OCI-LY3 (cell line): ENCODE measurements at regions not wholly inside any gene's neighbourhood (a gene's known extent, or its start where the extent isn't known, plus 50 kb on each side); places are given as distances from the start of the nearest gene placed in this dataset.

ENCODE experiments used
- H2AFZ ChIP-seq: fragments of 200-600, 300-600 bp; shearing (Covaris generic); 2 replicates; pipeline ENCODE4 v1.6.0; 2014; ENCODE audit warnings: antibody characterized with exemption, low read depth, low read length
- H3K27ac ChIP-seq: fragments of 200-600, 300-600 bp; sonication (generic); 2 replicates; pipeline ENCODE4 v1.5.1; 2014; ENCODE audit warnings: mild to moderate bottlenecking, low read length, moderate library complexity, mixed read lengths
- H3K27me3 ChIP-seq: fragments of 200-600, 300-600 bp; sonication (generic); 2 replicates; pipeline ENCODE4 v1.6.1; 2014; ENCODE audit warnings: low read depth, low read length, mixed read lengths
- H3K36me3 ChIP-seq: fragments of 200-600, 300-600 bp; sonication (generic); replicated peaks from 2 replicates; pipeline ENCODE3; 2014; ENCODE audit warnings: low read depth, low read length, mixed read lengths
- H3K4me1 ChIP-seq: fragments of 300-600, 200-600 bp; sonication (generic); 2 replicates; pipeline ENCODE4 v1.6.1; 2014; ENCODE audit warnings: low read length, mixed read lengths
- H3K4me2 ChIP-seq: fragments of 200-600, 300-600 bp; sonication (generic); 2 replicates; pipeline ENCODE4 v1.6.1; 2014; ENCODE audit warnings: low read length, mixed read lengths
- H3K4me3 ChIP-seq: fragments of 300-600, 200-600 bp; sonication (generic); 2 replicates; pipeline ENCODE4 v1.5.1; 2014; ENCODE audit warnings: antibody characterized with exemption, mild to moderate bottlenecking, low read length, moderate library complexity
- H3K79me2 ChIP-seq: fragments of 300-600, 200-600 bp; shearing (Covaris generic); 2 replicates; pipeline ENCODE4 v1.6.1; 2014; ENCODE audit warnings: mild to moderate bottlenecking, low read length, mixed read lengths
- H3K9ac ChIP-seq: fragments of 300-600, 200-600 bp; shearing (Covaris generic); 2 replicates; pipeline ENCODE4 v1.6.0; 2014; ENCODE audit warnings: mild to moderate bottlenecking, low read length, moderate library complexity
- H3K9me3 ChIP-seq: fragments of 200-600, 300-600 bp; shearing (Covaris generic); 2 replicates; pipeline ENCODE4 v1.6.1; 2014; ENCODE audit warnings: low read length, mixed read lengths; ENCODE audit not compliant: insufficient read depth
- H4K20me1 ChIP-seq: fragments of 200-600, 300-600 bp; sonication (generic); 2 replicates; pipeline ENCODE4 v1.6.1; 2016; ENCODE audit warnings: low read length, mixed read lengths; ENCODE audit not compliant: insufficient read depth
- CTCF ChIP-seq: fragments of 200-600, 300-600 bp; sonication (generic); IDR thresholded peaks from 2 replicates; pipeline ENCODE4 v1.5.1; 2014; ENCODE audit warnings: antibody characterized with exemption, low read length, low read depth
- EZH2phosphoT487 ChIP-seq: fragments of 200-600 bp; shearing (Covaris generic); IDR thresholded peaks from 2 replicates; pipeline ENCODE4 v1.6.1; 2018; ENCODE audit warnings: antibody characterized with exemption, mixed run types, low read depth

- peaks cover 6% of the 10 kb centered on the region for H3K4me1 ChIP-seq
- H4K20me1 ChIP-seq = no peaks in the 10 kb centered on the region
- H3K9ac ChIP-seq = no peak overlapping the region
- H3K79me2 ChIP-seq = no peaks in the 10 kb centered on the region
- no peaks in the 10 kb centered on the region for H3K27me3 ChIP-seq
- no peak overlapping the region for H2AFZ ChIP-seq
- no peak overlapping the region for H3K4me3 ChIP-seq
- no peaks in the 10 kb centered on the region for H3K36me3 ChIP-seq
- TF ChIP-seq EZH2phosphoT487 (no peak), CTCF (no peak)
- H3K9me3 ChIP-seq = no peaks in the 10 kb centered on the region
- H3K4me2 ChIP-seq = no peak overlapping the region
- H3K27ac ChIP-seq = no peak overlapping the region
Measured at GRCh38 chr2:16351541-16351940, 314.1 kb downstream of the CYRIA start.

GRCh38 chr2:16351137-16351536 is 314.5 kb downstream of the CYRIA start:
- H3K36me3 ChIP-seq = no peaks in the 10 kb centered on the region
- no peaks in the 10 kb centered on the region for H4K20me1 ChIP-seq
- no peak overlapping the region for H2AFZ ChIP-seq

GRCh38 chr2:16350211-16350610 is 315.4 kb downstream of the CYRIA start:
- H3K27me3 ChIP-seq = no peaks in the 10 kb centered on the region
- H2AFZ ChIP-seq = no peak overlapping the region
- no peaks in the 10 kb centered on the region for H3K79me2 ChIP-seq
- H3K4me1 ChIP-seq = peaks cover 6% of the 10 kb centered on the region
- H3K4me2 ChIP-seq = no peak overlapping the region
- TF ChIP-seq CTCF (no peak), EZH2phosphoT487 (no peak)
- no peak overlapping the region for H3K9ac ChIP-seq
- no peak overlapping the region for H3K4me3 ChIP-seq
- H4K20me1 ChIP-seq = no peaks in the 10 kb centered on the region
- H3K36me3 ChIP-seq = no peaks in the 10 kb centered on the region
- no peaks in the 10 kb centered on the region for H3K9me3 ChIP-seq
- no peak overlapping the region for H3K27ac ChIP-seq

More at GRCh38 chr2:16351137-16351536, 314.5 kb downstream of the CYRIA start:
- Histone ChIP-seq H3K4me2 (no peak overlapping the region), H3K27me3 (no peaks in the 10 kb centered on the region), H3K9me3 (no peaks in the 10 kb centered on the region), H3K9ac (no peak overlapping the region), H3K79me2 (no peaks in the 10 kb centered on the region), H3K4me3 (no peak overlapping the region), H3K4me1 (peaks cover 6% of the 10 kb centered on the region), H3K27ac (no peak overlapping the region)
- no peak for TF ChIP-seq EZH2phosphoT487

- H2AFZ ChIP-seq = no peak overlapping the region
- no peak overlapping the region for H3K27ac ChIP-seq
- no peaks in the 10 kb centered on the region for H3K9me3 ChIP-seq
- no peak overlapping the region for H3K9ac ChIP-seq
- no peak for TF ChIP-seq EZH2phosphoT487
- TF ChIP-seq CTCF = no peak
- H3K4me3 ChIP-seq = no peak overlapping the region
- no peak overlapping the region for H3K4me2 ChIP-seq
- peaks cover 6% of the 10 kb centered on the region for H3K4me1 ChIP-seq
- H3K27me3 ChIP-seq = no peaks in the 10 kb centered on the region
- no peaks in the 10 kb centered on the region for H3K79me2 ChIP-seq
- no peaks in the 10 kb centered on the region for H3K36me3 ChIP-seq
- H4K20me1 ChIP-seq = no peaks in the 10 kb centered on the region
Measured at GRCh38 chr2:16349811-16350210, 315.8 kb downstream of the CYRIA start.
